Esophagus squamous epithelium (tissue), 5 donors: ENCODE measurements at regions not wholly inside any gene's neighbourhood (a gene's known extent, or its start where the extent isn't known, plus 50 kb on each side); places are given as distances from the start of the nearest gene placed in this dataset.
"Not testable (repeated sequence)": the region's sequence is repeated elsewhere in the genome, so short reads cannot be mapped to it uniquely, and the experiment has no call there.

Experiments
- DNase-seq: peaks from one replicate; lab custom pipeline; 2025; lab: John Stamatoyannopoulos, UW
- H3K27ac ChIP-seq, 4 donors: fragments of 200-600 bp; sonication (generic); one replicate each; pipeline ENCODE4 v1.5.1; 2016 to 2019; ENCODE audit warnings: mild to moderate bottlenecking in 1 of 4
- H3K27me3 ChIP-seq, 4 donors: fragments of 200-600 bp; sonication (generic); 1 replicate in 3 of 4; 2 replicates in 1 of 4; pipeline versions ENCODE4 v1.5.1 to v1.6.0; 2017 to 2021; ENCODE audit warnings: antibody characterized with exemption in 1 of 4
- H3K36me3 ChIP-seq, 3 donors: fragments of 200-600 bp; sonication (generic); one replicate each; pipeline ENCODE4 v1.5.1; 2016 to 2019
- H3K4me1 ChIP-seq, 3 donors: fragments of 200-600 bp; sonication (generic); one replicate each; pipeline ENCODE4 v1.5.1; 2017 to 2019
- H3K4me3 ChIP-seq, 4 donors: fragments of 200-600 bp; sonication (generic); 1 replicate in 3 of 4; 2 replicates in 1 of 4; pipeline ENCODE4 v1.5.1; 2016 to 2019; ENCODE audit warnings: mild to moderate bottlenecking in 2 of 4, moderate library complexity in 1 of 4
- H3K9me3 ChIP-seq, 3 donors: fragments of 200-600 bp; sonication (generic); one replicate each; pipeline ENCODE4 v1.5.1; 2016 to 2019
- CTCF ChIP-seq, 6 experiments: fragments of 450-650 bp in 4 of 6; fragments of 200-600 bp in 2 of 6; sonication (generic) in 2 of 6; IDR thresholded peaks; one replicate each; pipeline ENCODE4 v1.5.1; 2016 to 2019; ENCODE audit warnings: antibody characterized with exemption in 6 of 6, mild to moderate bottlenecking in 4 of 6, moderate library complexity in 4 of 6
- POLR2A ChIP-seq, 4 donors: fragments of 450-650 bp; IDR thresholded peaks; one replicate each; pipeline ENCODE4 v1.6.1; 2017; ENCODE audit warnings: antibody characterized with exemption in 4 of 4, mild to moderate bottlenecking in 4 of 4, moderate library complexity in 3 of 4
- WGBS, 2 donors: methylation state at CpG; one replicate each; pipeline ENCODE4 v1.1.5; 2018; 5-methylcytosine and 5-hydroxymethylcytosine counted together
- intact Hi-C: fragments of 100-400 bp; cut with DNase I; formaldehyde crosslinking; loops from one replicate; pipeline ENCODE4 v1.15.0; 2022
- donor health status: DM: yes; HTN: yes; CAD: no.

- TF ChIP-seq CTCF (IDR thresholded peaks at IDR 0.05) (no peak), POLR2A (IDR thresholded peaks at IDR 0.05) (no peak)
These were observed 80.4 kb downstream of the PMAIP1 start for GRCh38 chr18:59980188-59980637.

DNA sequence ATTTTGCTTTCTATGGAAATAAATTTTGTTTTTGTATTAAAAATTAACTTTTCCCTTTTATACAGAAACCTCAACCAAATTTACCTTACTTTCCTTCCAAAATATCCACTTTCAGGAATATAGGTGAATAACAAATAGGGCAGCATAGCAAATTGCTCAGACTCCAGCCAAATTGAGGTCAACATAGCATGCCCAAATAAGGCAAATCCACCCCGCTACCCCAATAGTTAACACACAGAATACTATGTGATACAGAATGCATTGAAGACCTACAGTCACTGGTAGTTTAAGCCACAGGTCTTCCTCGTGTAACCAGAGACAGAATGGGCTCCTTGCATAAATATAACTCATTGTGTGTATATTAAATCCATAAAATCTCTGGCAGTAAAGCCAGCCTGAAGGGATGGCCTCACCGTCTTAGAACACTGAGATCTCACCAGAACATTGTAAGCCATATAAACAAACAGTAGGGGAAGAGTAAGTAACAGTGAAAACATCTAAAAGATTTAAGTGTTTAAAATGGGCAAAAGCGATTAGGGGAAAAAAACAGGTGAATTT lies 72.2 kb downstream of the PMAIP1 start:
- H3K4me1 ChIP-seq, result no peaks in the 10 kb centered on the region
- H3K9me3 ChIP-seq, result no peaks in the 10 kb centered on the region
- no peak overlapping the region for H3K4me3 ChIP-seq
- 58 to 59% methylated on average over 4 of the region's 4 CpGs for WGBS, 2 donors
- no peaks in the 10 kb centered on the region for H3K36me3 ChIP-seq
- DNase-seq, result no peak
- H3K27me3 ChIP-seq, result peaks cover 0 to 22% (median 0%) of the 10 kb centered on the region in 4 donors
- TF ChIP-seq CTCF (IDR thresholded peaks at IDR 0.05), result no peak
- TF ChIP-seq POLR2A (IDR thresholded peaks at IDR 0.05), result no peak
- no peak overlapping the region for H3K27ac ChIP-seq
- intact Hi-C loops, result no loop called here

More at GRCh38 chr18:59980188-59980637, 80.4 kb downstream of the PMAIP1 start:
- H3K9me3 ChIP-seq, result no peaks in the 10 kb centered on the region
- 79 to 82% methylated on average over 3 of the region's 3 CpGs for WGBS, 2 donors
- H3K4me1 ChIP-seq, result peaks cover 0 to 30% (median 0%) of the 10 kb centered on the region in 3 donors
- intact Hi-C loops, result loop anchor here (5.0 kb wide), 1 partner anchor 138 kb away; no protein-coding TSS in a partner anchor
- DNase-seq, result no peak
- no peaks in the 10 kb centered on the region for H3K36me3 ChIP-seq
- no peak overlapping the region for H3K4me3 ChIP-seq
- no peaks in the 10 kb centered on the region for H3K27me3 ChIP-seq
- no peak overlapping the region for H3K27ac ChIP-seq

DNA sequence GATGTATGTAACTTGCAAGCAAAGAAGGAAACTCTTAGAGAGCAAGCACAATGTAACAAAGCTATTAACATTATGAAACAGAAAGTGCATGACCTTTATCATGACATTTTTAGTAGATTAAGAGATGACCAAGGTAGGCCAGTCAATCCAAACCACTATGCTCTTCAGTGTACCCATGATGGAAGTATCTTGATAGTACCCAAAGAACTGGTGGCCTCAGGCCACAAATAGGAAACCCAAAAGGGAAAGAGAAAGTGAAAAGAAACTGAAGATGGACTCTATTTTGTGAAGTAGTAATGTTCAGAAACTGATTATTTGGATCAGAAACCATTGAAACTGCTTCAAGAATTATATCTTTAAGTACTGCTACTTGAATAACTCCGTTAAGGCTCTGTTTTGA lies 71.3 kb downstream of the PMAIP1 start:
- H3K9me3 ChIP-seq, H3K4me1 ChIP-seq, intact Hi-C loops, H3K4me3 ChIP-seq, H3K27ac ChIP-seq, H3K36me3 ChIP-seq, DNase-seq: not testable (repeated sequence)
- 67 to 80% methylated on average over 1 of the region's 1 CpG for WGBS, 2 donors
- peaks cover 0 to 22% (median 0%) of the 10 kb centered on the region in 4 donors for H3K27me3 ChIP-seq

GRCh38 chr18:59969477-59970028 lies 69.8 kb downstream of the PMAIP1 start:
- DNase-seq, H3K9me3 ChIP-seq, H3K4me1 ChIP-seq, intact Hi-C loops, H3K36me3 ChIP-seq, H3K27ac ChIP-seq: not testable (repeated sequence)
- Histone ChIP-seq H3K27me3 (peaks cover 0 to 22% (median 0%) of the 10 kb centered on the region in 4 donors), H3K4me3 (peak overlapping the region in 1 of 4 donors; percentile 11)
- 33 to 55% methylated on average over 10 to 11 of the region's 56 CpGs for WGBS, 2 donors

DNA sequence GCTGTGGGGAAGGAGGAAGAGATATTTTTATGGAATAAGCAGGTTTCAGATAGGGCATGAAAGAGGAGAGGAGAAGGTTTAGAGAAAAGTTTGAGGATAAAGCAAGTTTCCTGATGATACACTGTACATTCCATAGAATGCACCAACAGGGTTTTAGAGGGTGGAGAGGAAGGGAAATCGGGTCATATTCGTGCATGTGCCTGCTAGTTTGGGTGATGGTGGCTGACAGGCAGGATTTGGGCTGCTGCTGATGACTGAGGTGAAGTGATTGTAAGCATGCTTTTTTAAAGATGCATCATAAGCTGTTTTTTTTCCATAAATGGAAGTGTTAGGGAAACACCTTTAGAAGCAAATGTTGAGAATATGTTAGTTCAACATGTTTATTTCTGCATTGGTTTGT lies 68.8 kb downstream of the PMAIP1 start:
- Histone ChIP-seq H3K36me3 (no peaks in the 10 kb centered on the region), H3K27me3 (peaks cover 0 to 22% (median 0%) of the 10 kb centered on the region in 4 donors)
- TF ChIP-seq POLR2A (IDR thresholded peaks at IDR 0.05), result no peak
- no peak for TF ChIP-seq CTCF (IDR thresholded peaks at IDR 0.05)

DNA sequence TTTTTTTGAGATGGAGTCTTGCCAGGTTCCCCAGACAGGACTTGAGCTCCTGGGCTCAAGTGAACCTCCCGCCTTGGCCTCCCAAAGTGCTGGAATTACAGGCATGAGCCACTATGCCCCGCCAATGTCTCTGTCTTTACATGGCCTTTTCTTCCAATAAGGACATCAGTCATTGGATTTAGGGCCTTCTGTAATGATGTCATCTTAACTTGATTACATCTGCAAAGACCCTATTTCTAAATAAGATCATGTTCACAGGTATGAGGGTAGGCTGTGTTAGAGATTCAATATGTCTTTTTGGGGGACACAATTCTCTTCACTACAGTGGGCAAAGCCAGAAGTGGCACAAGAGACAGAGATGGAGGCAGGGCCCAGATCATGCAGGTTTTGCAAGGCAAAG lies 68.1 kb downstream of the PMAIP1 start:
- H3K36me3 ChIP-seq, result no peaks in the 10 kb centered on the region
- no peaks in the 10 kb centered on the region for H3K4me1 ChIP-seq
- TF ChIP-seq CTCF (IDR thresholded peaks at IDR 0.05) (no peak), POLR2A (IDR thresholded peaks at IDR 0.05) (no peak)
- no peaks in the 10 kb centered on the region for H3K9me3 ChIP-seq
- H3K27ac ChIP-seq, result no peak overlapping the region
- WGBS, 2 donors, result 93 to 100% methylated on average over 2 of the region's 2 CpGs
- H3K4me3 ChIP-seq, result no peak overlapping the region
- intact Hi-C loops, result no loop called here
- DNase-seq, result no peak
- H3K27me3 ChIP-seq, result peaks cover 0 to 22% (median 0%) of the 10 kb centered on the region in 4 donors

More for the DNA sequence above, 68.8 kb downstream of the PMAIP1 start:
- H3K4me1 ChIP-seq, result no peaks in the 10 kb centered on the region
- intact Hi-C loops, result no loop called here
- 42 to 59% methylated on average over 2 of the region's 2 CpGs for WGBS, 2 donors
- no peak for DNase-seq
- H3K4me3 ChIP-seq, result no peak overlapping the region
- H3K27ac ChIP-seq, result no peak overlapping the region
- H3K9me3 ChIP-seq, result no peaks in the 10 kb centered on the region
